IMR-90 (cell line): ENCODE measurements at regions not wholly inside any gene's neighbourhood (a gene's known extent, or its start where the extent isn't known, plus 50 kb on each side); places are given as distances from the start of the nearest gene placed in this dataset.
"Not testable (repeated sequence)": the region's sequence is repeated elsewhere in the genome, so short reads cannot be mapped to it uniquely, and the experiment has no call there.

Source experiments
- ATAC-seq: fragments of 200-7000 bp; cut with Tn5 transposase; 2 replicates; pipeline ENCODE4 v1.9.1; 2020; ENCODE audit warnings: low read depth, mild to moderate bottlenecking, moderate library complexity
- BruUV-seq: library from RNA; stranded (reverse); fragments of 400-500 nt; replicated peaks from 2 replicates; lab custom pipeline; 2021; lab: Mats Ljungman, UMichigan
- CTCF ChIA-PET: fragments of 300-600 bp; formaldehyde crosslinking; extraction: SDS; loops from one replicate; lab custom pipeline; 2021; ENCODE audit warnings: antibody characterized with exemption; lab: Yijun Ruan, JAX
- POLR2A ChIA-PET: fragments of 300-600 bp; sonication (Branson Sonifier 250); formaldehyde crosslinking; loops from one replicate; lab custom pipeline; 2022; ENCODE audit warnings: antibody characterized with exemption; ENCODE audit not compliant: unreplicated experiment; lab: Charles Lee
- DNase-seq: peaks from one replicate; pipeline ENCODE4 v3.0.0; 2013
- H2AFZ ChIP-seq: replicated peaks from 2 replicates; pipeline ENCODE3; 2013; ENCODE audit warnings: low read length, mild to moderate bottlenecking; ENCODE audit not compliant: poor library complexity
- H2AK5ac ChIP-seq: 2 replicates; pipeline ENCODE4 v1.6.1; 2013; ENCODE audit warnings: low read depth, low read length, inconsistent platforms
- H2AK9ac ChIP-seq: replicated peaks from 2 replicates; pipeline ENCODE3; 2013; ENCODE audit warnings: mild to moderate bottlenecking, low read depth, low read length, moderate library complexity; ENCODE audit not compliant: poor library complexity
- H2BK120ac ChIP-seq: 2 replicates; pipeline ENCODE4 v1.6.1; 2013; ENCODE audit warnings: low read depth, low read length, inconsistent platforms
- H2BK15ac ChIP-seq: 3 replicates; pipeline ENCODE4 v1.6.1; 2013; ENCODE audit warnings: low read depth, low read length, inconsistent platforms
- H2BK20ac ChIP-seq: 2 replicates; pipeline ENCODE4 v1.6.1; 2013; ENCODE audit warnings: low read depth, mild to moderate bottlenecking, inconsistent platforms, low read length, moderate library complexity
- H2BK5ac ChIP-seq: 2 replicates; pipeline ENCODE4 v1.6.1; 2013; ENCODE audit warnings: mild to moderate bottlenecking, low read depth, low read length, inconsistent platforms; ENCODE audit not compliant: poor library complexity, severe bottlenecking
- H3K14ac ChIP-seq: replicated peaks from 2 replicates; pipeline ENCODE4 v1.6.1; 2013; ENCODE audit warnings: low read depth, low read length, inconsistent platforms
- H3K18ac ChIP-seq: 2 replicates; pipeline ENCODE4 v1.6.1; 2013; ENCODE audit warnings: low read depth, low read length, control low read depth
- H3K23ac ChIP-seq: 2 replicates; pipeline ENCODE4 v1.6.1; 2013; ENCODE audit warnings: low read depth, low read length, inconsistent platforms
- H3K27ac ChIP-seq: 2 replicates; pipeline ENCODE4 v1.5.1; 2013; ENCODE audit warnings: mild to moderate bottlenecking, control low read depth, low read length; ENCODE audit not compliant: insufficient read depth
- H3K27me3 ChIP-seq: 2 replicates; pipeline ENCODE4 v1.6.1; 2013; ENCODE audit warnings: low read length; ENCODE audit not compliant: control insufficient read depth, insufficient read depth
- H3K36me3 ChIP-seq: 2 replicates; pipeline ENCODE4 v1.6.1; 2013; ENCODE audit warnings: low read length, mixed read lengths; ENCODE audit not compliant: control insufficient read depth, insufficient read depth
- H3K4ac ChIP-seq: 2 replicates; pipeline ENCODE4 v1.6.1; 2013; ENCODE audit warnings: low read depth, low read length, inconsistent platforms
- H3K4me1 ChIP-seq: 2 replicates; pipeline ENCODE4 v1.6.1; 2013; ENCODE audit warnings: low read length, mixed read lengths; ENCODE audit not compliant: control insufficient read depth, insufficient read depth
- H3K4me2 ChIP-seq: 2 replicates; pipeline ENCODE4 v1.6.1; 2013; ENCODE audit warnings: low read depth, mild to moderate bottlenecking, control low read depth, low read length, moderate library complexity
- H3K4me3 ChIP-seq: 2 replicates; pipeline ENCODE4 v1.5.1; 2013; ENCODE audit warnings: low read depth, mild to moderate bottlenecking, control low read depth, low read length, moderate library complexity; ENCODE audit not compliant: insufficient read depth
- H3K56ac ChIP-seq: 2 replicates; pipeline ENCODE4 v1.6.1; 2013; ENCODE audit warnings: low read length, inconsistent platforms; ENCODE audit not compliant: insufficient read depth; ENCODE audit errors: extremely low read depth
- H3K79me1 ChIP-seq, 2 experiments: 2 replicates each; pipeline ENCODE4 v1.6.1; 2013; ENCODE audit warnings: low read length in 2 of 2, inconsistent platforms in 1 of 2, low read depth in 1 of 2
- H3K9ac ChIP-seq: 2 replicates; pipeline ENCODE4 v1.6.1; 2013; ENCODE audit warnings: low read depth, low read length, control low read depth
- H3K9me1 ChIP-seq: 2 replicates; pipeline ENCODE4 v1.6.1; 2013; ENCODE audit warnings: low read length, inconsistent platforms; ENCODE audit not compliant: insufficient read depth
- H3K9me3 ChIP-seq: 2 replicates; pipeline ENCODE4 v1.6.1; 2013; ENCODE audit warnings: low read length; ENCODE audit not compliant: control insufficient read depth, insufficient read depth
- H4K20me1 ChIP-seq: 2 replicates; pipeline ENCODE4 v1.6.1; 2013; ENCODE audit warnings: low read length, inconsistent platforms; ENCODE audit not compliant: insufficient read depth
- H4K5ac ChIP-seq: 2 replicates; pipeline ENCODE4 v1.6.1; 2013; ENCODE audit warnings: mild to moderate bottlenecking, low read depth, low read length, control low read depth
- H4K8ac ChIP-seq, 2 experiments: 2 replicates each; pipeline ENCODE4 v1.6.1; 2013; ENCODE audit warnings: low read depth in 2 of 2, low read length in 2 of 2, control low read depth in 1 of 2, inconsistent platforms in 1 of 2
- H4K91ac ChIP-seq: 2 replicates; pipeline ENCODE4 v1.6.1; 2013; ENCODE audit warnings: low read depth, low read length, inconsistent platforms; ENCODE audit not compliant: insufficient read depth
- WGBS, 2 experiments: methylation state at CpG; one replicate each; pipeline versions ENCODE4 v1.1.5 to v1.1.7; 2013; ENCODE audit warnings: missing lambda C conversion rate in 2 of 2; ENCODE audit not compliant: insufficient read length in 1 of 2; ENCODE audit errors: extremely low coverage in 2 of 2; 5-methylcytosine and 5-hydroxymethylcytosine counted together
- dilution Hi-C: fragments of 300-500 bp; cut with HindIII; formaldehyde crosslinking; loops from one replicate; pipeline ENCODE4 v1.14.3; 2018; ENCODE audit warnings: low sequenced_read_pairs; ENCODE audit not compliant: unreplicated experiment
- in situ Hi-C: fragments of 300-500 bp; cut with MboI; formaldehyde crosslinking; loops from 3 replicates; pipeline ENCODE4 v1.14.3; 2019; ENCODE audit warnings: low sequenced_read_pairs, inconsistent platforms, mixed read lengths
- intact Hi-C: fragments of 100-400 bp; cut with micrococcal nuclease; formaldehyde crosslinking; loops from 2 replicates; pipeline ENCODE4 v1.10.0; 2022

DNA sequence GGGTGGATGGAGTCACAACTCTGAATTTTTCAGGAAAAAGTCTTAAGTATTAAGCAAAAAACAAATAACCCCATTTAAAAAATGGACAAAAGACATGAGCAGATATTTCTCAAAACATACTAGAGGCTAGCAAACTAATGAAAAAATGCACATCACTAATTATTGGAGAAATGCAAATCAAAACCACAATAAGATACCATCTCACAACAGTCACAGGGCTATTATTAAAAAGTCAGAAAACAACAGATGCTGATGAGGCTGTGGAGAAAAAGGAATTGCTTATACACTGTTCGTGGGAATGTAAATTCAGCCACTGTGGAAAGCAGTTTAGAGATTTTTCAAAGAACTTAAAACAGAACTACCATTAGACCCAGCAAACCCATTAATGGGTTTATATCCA lies 125.4 kb upstream of the NBPF19 start:
- H4K20me1 ChIP-seq, H2AFZ ChIP-seq, H4K91ac ChIP-seq, H3K27ac ChIP-seq, H3K14ac ChIP-seq, H2BK20ac ChIP-seq, ATAC-seq, H2AK5ac ChIP-seq, H3K4me2 ChIP-seq, H2BK5ac ChIP-seq, H3K56ac ChIP-seq, H4K5ac ChIP-seq, H3K36me3 ChIP-seq, POLR2A ChIA-PET, in situ Hi-C loops, H2BK15ac ChIP-seq, H2BK120ac ChIP-seq, H3K18ac ChIP-seq, H3K4me1 ChIP-seq, H3K23ac ChIP-seq, CTCF ChIA-PET, H3K9ac ChIP-seq, H2AK9ac ChIP-seq, dilution Hi-C loops, H4K8ac ChIP-seq, H3K4ac ChIP-seq, BruUV-seq, H3K79me1 ChIP-seq, H3K9me3 ChIP-seq, DNase-seq, intact Hi-C loops, H3K9me1 ChIP-seq, H3K27me3 ChIP-seq, H3K4me3 ChIP-seq: not testable (repeated sequence)
- WGBS, 2 experiments = no CpG with 5 or more reads among the region's 1 CpG

DNA sequence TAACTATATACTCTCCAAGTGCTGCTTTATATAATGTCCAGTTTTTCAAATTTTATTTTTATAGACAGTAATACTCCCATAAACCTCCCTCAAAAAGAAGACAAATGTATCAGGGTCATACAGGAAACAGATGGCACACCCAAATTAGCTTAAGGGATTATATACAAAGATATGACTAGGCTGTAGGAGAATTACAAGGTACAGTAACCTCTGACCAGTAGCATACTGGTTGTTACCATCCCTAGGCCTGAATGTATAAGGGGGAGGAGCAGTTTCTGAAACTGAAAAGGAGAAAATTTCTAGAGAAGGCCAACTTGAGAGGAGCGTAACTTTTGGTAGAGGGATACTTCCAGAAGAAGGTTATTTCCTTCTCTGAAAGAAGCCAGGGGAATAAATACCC lies 122.6 kb upstream of the NBPF19 start:
- H4K20me1 ChIP-seq, H3K23ac ChIP-seq, in situ Hi-C loops, H3K4me1 ChIP-seq, H3K36me3 ChIP-seq, H2AK9ac ChIP-seq, H4K91ac ChIP-seq, H3K4me2 ChIP-seq, H3K4me3 ChIP-seq, H3K9me3 ChIP-seq, H2AFZ ChIP-seq, H3K79me1 ChIP-seq, H3K14ac ChIP-seq, H2BK120ac ChIP-seq, CTCF ChIA-PET, H3K27ac ChIP-seq, intact Hi-C loops, H4K8ac ChIP-seq, ATAC-seq, H4K5ac ChIP-seq, POLR2A ChIA-PET, H3K18ac ChIP-seq, H3K4ac ChIP-seq, H3K9me1 ChIP-seq, DNase-seq, BruUV-seq, H3K27me3 ChIP-seq, H2BK5ac ChIP-seq, H3K56ac ChIP-seq, dilution Hi-C loops, H2BK15ac ChIP-seq, H2AK5ac ChIP-seq, H3K9ac ChIP-seq, H2BK20ac ChIP-seq: not testable (repeated sequence)
- no CpG with 5 or more reads among the region's 1 CpG for WGBS, 2 experiments
